M059J (cell line): ENCODE measurements at regions not wholly inside any gene's neighbourhood (a gene's known extent, or its start where the extent isn't known, plus 50 kb on each side); places are given as distances from the start of the nearest gene placed in this dataset.
"Not testable (repeated sequence)": the region's sequence is repeated elsewhere in the genome, so short reads cannot be mapped to it uniquely, and the experiment has no call there.

ENCODE experiments used
- DNase-seq: peaks from one replicate; pipeline ENCODE4 v3.0.0-alpha.2; 2012; ENCODE audit warnings: low read depth

DNA sequence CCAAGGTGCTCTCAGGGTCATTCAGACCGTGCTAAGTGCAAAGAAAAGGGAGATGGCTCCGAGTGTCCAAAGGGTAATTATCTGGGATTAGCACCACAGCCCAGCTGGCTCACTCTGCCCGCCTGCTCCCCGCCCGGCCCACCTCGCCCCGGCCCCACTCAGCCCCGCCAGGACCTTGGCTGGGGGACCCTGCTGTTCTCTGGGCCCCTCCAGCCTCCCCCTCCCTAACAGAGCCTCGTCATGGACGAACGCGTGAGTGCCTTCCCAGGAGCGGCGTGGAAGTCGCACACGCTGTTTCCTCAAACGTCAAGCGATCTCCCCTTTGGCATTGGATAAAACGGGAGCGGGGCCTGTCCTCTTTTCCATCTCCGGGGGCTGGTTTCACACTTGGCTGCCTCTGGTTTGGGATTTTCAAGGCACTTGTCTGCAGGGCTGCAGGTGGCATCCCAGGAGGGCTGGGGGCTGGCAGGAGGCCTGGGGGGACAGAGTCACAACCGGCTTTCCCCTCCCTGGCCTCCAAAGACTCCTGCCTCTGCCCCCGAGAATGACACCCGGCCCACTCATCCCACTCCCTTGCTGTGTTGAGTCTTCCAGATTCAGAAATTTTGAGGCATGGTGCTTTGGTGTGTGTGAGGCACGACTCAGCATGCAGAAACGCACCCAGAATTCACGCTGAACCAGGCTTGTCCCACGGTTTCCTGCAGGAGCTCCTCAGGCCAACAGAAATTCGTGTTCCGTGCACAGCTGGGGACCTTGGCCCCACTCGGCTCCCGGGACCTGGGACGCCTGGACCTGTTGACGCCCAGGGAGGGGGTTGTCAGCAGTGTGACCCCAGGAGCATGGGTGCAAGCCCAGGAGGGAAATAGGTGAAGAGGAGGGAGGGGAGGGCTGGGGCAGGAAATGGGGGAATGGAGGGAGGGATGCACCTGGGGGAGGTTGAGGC is 110.0 kb downstream of the PDGFA start:
- no peak for DNase-seq

DNA sequence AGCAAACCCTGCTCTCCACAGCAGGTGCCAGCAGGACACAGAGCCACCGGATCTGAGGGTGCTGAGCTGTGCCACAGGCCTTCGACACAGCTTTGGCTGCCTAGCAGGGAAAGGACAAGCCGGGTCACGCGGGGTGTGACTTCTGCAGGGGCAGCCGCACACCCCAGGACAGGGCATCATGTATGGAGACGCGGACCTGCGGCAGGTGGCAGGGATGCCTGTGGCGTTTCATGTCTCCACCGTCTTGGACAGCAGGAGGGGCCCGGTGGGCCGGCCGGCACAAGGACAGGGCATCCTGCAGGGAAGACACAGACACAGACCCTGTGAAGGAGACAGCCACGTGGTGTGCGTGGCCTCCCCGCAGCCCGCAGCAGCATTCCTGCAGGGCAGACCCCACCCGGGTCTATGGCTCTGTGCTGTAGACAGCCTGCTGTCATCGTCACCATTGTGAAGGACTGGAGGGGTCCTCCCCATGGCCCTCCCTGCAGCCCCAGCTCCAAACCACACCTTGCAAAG is 109.2 kb downstream of the PDGFA start:
- no peak for DNase-seq

DNA sequence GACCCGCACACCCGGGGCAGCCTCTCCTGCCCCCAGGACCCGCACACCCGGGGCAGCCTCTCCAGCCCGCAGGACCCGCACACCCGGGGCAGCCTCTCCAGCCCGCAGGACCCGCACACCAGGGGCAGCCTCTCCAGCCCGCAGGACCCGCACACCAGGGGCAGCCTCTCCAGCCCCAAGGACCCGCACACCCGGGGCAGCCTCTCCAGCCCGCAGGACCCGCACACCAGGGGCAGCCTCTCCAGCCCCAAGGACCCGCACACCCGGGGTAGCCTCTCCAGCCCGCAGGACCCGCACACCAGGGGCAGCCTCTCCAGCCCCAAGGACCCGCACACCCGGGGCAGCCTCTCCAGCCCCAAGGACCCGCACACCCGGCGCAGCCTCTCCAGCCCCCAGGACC is 108.5 kb downstream of the PDGFA start:
- DNase-seq, result not testable (repeated sequence)

DNA sequence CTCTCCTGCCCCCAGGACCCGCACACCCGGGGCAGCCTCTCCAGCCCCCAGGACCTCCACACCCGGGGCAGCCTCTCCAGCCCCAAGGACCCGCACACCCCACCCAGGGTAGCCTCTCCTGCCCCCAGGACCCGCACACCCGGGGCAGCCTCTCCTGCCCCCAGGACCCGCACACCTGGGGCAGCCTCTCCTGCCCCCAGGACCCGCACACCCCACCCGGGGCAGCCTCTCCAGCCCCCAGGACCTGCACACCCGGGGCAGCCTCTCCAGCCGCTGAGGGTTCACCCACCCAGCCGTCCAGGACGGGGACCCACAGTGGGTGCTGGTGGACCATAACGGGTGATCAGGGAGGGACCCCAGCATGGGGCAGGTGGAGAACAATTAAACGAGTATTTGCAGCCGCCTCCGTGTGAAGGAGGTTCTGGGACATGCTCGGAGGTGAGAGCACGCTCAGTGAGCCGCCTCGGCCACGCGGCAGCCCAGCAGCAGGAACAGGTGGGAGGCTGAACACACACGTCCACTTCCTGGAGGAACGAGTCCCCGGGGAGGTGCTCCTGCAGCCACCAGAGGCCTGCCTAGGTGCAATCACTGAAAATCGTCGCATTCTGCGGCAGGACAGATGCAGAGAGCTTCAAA is 107.9 kb downstream of the PDGFA start:
- DNase-seq, result no peak

DNA sequence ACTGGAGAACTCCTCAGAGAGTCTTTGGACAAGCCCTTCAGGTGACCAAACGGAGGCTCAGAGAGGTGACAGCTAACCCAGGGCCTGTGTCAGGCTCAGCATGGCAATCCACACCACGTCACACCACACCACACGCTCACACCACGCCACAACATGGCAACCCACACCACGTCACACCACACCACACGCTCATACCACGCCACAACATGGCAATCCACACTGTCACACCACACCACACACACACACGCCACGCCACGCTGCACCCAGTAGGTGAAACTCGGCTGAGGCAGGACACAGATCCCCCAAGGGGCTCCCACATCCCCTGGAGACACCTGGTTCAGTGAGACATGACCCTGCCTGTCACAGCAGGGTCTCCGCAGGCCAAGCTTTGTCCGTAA is 107.3 kb downstream of the PDGFA start:
- DNase-seq, result no peak

DNA sequence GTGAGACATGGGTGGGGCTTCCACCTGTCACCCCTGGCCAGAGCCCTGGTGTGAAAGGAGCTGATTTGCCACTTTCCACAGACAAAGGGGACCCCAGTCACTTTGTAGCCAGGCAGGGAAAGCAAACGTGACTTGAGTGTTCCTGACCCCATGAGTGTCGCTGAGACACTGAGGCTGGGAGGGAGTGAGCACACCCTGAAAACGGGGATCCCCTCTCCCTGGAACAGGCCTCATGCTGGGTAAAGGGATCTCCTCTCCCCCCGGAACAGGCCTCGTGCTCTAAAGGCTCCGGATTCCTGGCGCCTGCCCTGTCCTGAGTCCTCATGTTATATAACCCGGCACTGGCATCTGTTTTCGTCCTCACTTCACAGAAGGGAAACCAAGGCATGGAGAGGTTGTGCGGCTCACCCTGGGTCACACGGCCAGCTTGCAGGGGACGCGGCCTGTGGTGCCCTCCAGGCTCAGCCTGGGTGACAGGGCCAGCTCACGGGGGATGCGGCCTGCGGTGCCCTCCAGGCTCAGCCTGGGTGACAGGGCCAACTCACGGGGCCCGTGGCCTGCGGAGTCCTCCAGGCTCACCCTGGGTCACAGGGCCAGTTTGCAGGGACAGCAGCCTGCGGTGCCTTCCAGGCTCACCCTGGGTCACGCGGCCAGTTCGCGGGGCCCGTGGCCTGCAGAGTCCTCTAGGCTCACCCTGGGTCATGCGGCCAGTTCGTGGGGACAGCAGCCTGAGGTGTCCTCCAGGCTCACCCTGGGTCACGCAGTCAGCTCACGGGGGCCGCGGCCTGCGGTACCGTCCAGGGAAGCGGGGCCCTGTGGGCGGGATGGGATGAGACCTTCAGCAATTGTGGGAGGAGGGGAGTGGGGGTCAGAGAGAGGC is 104.7 kb downstream of the PDGFA start:
- DNase-seq, result no peak

DNA sequence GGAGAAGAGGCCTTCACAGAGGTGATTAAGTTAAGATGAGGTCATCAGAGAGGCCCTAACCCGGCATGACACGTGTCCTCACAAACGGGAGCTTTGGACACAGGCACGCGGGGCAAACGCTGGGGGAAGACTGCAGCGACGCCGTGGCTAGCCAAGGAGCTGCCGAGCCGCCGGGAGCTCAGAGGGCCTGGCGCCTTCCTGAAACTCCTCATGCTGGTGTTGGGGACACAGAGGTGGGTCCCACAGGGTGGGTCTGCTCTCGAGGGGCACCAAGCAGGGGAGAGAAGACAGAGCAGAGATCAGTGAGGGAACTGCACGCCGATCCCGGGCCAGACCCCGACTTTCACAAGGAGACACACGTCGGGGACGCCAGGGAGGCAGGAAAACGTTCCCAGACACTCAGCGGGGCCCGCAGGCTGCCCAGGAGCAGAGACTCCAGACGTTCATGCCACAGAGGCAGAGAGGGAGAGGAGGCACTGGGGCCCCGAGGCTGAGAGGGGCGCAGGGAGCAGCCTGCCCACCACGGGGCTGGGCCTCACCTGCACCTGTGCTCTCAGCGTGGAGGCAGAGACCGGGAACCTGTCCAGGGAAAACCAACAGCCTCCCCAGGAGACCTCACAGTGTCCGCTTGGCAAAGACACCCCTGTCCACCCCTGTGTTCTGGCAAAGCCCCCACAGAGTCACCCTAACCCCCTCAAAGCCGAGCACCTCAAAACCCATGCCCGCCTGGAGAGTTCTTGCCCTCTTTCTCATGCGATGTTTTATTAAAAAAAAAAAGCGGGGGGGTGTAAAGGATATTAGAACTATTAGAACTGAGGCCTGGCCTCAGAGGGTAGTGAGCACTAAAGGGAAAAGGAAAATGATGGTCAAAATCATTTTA is 103.8 kb downstream of the PDGFA start:
- DNase-seq, result no peak

DNA sequence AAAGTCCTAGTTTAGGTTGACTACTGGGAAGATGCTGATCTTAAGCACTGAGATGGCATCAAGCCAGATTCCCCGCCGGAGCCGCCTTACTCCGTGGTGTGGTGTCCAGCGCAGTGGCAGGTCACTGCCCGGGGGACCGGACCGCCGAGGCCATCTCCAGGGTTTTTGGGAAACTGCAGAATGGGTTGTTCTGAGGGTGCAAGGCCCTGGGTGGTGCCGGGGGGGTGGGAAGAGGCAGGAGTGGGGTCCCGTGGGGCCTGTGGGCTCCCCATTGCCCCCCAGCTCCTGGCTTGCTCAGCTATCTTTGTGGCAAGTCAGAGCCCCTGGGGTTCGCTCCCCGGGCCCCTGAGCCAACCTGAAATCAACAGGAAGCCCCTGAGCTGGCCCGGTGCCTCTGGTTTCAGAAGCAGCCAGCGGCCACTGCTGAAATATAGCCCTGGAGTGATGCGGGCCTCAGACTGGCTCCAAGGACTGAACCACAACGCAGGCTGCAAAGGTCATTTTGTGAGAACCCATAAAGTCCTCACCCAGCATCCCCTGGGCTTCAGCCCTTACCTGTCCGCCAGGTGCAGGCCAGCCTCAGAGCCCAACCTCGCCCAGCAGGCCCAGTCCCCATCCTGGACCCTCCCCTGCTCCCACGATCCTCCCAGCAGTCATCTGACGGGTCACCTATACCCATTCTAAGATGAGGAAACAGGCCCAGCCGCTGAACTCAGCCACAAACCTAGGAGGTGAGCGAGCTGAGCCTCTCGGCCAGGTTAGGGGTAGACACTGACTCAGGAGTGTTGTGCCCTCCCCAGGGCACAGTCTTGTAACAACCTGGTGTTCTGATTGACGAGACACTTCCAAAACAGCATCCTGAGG is 102.7 kb downstream of the PDGFA start:
- no peak for DNase-seq

DNA sequence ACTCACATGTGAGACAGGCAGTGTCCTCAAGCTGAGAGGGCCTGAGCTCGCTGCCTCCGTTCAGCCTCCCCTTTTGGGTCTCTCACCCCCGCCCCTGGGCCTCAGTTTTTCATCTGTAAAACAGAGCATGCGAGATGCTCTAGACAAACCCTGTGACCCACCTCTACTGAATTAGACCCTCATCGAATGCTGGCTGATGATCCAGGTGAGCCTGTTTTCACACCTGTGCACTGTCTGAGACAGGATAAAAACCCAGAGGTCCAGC is 102.1 kb downstream of the PDGFA start:
- DNase-seq, result no peak

DNA sequence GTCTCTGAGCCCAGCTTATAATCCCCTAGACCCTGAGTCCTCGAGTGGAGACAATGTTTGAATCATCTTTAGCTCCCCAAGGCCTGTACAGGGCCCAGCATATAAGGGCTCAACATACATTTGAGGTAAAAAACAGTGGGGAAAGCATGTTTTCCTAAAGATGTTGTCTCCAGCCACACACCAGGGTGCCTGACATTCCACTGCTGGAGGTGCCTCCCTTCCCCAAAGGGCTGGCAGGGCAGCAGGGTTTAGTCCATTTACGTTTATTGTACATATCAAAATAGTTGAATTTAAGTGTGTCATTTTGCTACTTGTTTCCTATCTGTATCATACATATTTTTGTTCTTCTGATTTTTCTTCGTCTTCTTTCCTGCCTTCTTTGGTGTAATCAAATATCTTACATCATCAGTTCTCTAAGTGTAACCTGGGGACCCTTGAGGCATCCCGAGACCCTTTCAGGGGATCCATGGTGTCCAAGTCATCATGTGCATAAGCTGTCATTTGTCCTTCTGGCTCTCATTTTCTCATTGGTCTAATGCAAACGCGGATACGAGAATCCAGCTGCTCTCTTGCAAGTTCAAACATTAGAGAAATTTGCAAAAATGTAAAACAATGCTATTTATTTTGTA is 101.6 kb downstream of the PDGFA start:
- no peak for DNase-seq

DNA sequence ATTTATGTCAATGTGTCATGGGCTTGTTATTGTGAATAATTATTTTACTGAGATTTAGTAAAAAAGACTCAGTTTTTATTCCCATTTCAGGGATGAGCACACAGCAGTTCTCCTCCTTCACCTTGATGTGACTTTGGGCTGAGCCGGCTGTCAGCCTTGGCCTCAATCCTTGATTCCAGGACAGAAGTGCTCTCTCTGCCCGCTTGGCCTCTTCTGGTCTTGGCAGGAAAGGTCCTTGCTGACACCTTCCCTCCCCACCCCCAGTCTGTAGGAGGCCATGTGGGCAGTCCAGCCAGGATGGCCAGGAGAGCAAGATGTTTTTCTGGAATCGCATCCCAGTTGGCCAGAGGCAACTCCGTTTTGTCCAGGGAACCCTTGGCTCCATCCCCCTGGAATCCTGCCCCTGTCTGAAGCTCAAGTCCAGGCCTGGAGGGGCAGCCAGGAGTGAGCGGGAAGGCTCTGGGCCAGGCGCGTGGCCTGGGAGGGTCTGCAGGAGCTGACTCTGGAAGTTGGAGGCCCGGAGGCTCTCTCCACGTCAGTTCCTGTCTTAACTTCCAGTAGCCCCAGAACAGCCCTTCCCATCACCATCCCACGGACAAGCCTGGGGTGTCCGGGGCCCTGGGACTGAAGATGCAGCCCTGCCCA is 100.9 kb downstream of the PDGFA start:
- no peak for DNase-seq

DNA sequence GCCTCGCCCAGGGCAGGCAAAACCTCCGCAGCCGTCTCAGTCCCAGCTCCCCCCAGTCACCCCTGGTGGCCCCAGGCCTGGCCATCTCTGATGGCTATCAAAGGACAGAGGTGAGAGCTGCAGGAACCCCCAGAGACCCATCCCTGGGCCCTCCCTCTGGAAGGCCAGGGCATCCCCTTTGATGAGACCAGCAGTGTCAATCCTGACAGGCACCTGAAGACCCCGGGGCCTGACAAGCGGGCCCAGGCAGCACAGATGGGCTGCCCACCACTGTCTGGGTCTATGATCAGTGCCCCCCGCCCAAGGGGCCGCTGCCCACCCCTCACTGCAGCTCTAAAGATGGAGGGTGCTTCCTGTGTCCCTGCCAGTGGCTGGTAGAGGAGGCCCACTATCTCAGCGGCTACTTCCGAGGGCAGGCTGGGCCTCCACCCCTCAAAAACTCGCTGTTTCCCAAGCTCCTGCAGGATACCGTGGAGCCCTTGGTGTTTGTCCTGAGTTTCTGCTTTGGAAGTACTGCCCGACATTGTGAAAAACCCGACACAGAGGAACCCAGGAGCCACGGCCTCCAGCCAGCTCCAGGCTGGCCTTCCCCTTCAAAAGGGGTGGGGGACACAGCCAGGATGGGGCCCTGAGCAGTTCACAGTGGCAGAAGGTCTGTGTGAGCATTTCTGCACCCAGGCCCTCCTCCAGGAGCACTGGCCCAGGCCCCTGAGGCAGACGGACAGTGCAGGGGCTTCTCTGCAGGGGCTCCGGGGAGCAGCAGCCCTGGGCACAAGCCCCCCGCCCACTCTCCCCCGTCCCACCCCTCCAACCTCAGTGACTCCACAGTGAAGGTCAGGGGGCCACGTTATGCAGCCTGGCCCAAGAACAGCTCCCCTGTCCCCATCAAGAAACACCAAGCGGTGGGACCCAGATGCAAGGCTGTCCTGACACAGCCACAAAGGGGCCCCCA is 99.2 kb downstream of the PDGFA start:
- no peak for DNase-seq

DNA sequence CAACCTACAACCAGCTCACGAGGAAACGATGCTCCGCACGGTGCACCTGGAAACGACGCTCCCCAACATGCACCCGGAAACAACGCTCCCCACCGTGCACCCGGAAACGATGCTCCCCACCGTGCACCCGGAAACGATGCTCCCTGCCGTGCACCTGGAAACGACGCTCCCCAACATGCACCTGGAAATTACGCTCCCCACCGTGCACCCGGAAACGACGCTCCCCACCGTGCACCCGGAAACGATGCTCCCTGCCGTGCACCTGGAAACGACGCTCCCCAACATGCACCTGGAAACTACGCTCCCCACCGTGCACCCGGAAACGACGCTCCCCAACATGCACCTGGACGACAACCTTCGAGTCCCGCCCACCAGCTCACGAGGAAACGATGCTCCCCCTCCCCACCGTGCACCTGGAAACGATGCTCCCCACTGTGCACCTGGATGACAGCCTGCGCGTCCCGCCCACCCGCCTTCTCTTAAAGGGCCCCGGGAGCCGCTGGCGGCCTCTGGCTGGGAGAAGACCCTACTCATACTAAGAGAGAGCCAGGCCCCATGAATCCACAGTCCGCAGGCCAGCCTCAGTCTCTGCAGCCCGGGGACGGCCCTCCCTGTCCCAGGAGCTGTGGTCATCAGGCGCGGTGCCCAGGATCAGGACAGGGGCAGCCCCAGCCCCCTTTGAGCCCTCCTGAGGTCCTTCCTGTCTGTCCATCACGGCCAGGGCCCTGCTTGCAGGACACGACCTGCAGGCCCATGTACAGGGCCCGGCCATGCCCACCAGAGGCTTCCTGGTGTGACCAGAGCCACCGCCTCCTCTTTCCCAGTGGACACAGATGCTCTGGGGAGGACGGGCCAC is 98.3 kb downstream of the PDGFA start:
- no peak for DNase-seq

DNA sequence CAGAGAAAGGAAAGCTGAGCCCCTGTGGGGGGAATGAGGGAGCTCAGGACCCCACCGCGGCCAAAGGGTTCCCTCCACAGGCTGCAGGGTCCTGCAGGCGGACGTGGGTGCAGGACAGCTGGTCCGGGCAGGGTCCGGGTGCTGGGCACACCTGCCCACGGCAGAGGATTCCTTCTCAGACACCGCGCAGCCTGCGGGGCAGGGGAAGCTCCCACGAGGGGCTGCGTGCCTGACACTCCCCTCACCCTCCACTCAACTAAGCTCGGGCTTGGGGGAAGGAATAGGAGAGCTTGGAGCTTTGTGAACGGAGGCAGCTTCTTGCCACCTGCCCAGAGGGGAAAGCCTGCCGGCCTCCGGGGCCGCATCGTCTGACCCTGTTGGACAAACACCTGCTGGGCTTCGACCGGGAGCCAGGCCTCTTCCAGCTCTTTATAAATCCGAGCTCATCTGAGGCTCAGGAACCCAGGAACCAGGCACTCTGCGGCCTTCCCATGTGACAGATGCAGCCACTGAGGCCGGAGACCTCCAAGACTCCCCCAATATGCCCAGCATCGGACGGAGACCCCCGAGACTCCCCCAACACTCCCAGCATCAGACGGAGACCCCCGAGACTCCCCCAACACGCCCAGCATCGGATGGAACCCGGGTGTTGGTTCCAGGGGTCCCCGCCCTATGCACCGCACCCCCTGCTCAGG is 97.3 kb downstream of the PDGFA start:
- DNase-seq, result no peak

DNA sequence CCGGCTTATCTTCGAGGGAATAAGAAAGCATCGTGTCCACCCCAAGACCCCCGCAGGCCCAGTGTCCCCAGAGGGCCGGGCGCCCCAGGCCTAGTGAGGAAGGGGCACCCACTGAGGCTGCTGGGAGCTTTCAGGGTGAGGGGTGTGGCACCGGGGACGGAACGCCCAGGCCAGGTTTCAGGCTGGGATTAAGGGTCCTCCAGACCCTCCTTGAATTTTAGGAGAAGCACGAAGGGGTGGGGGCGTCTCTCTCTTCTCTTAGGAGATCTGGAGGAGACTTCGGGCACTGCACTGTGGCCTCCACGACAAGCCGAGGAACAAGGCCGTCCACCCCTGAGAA is 96.8 kb downstream of the PDGFA start:
- DNase-seq, result no peak

DNA sequence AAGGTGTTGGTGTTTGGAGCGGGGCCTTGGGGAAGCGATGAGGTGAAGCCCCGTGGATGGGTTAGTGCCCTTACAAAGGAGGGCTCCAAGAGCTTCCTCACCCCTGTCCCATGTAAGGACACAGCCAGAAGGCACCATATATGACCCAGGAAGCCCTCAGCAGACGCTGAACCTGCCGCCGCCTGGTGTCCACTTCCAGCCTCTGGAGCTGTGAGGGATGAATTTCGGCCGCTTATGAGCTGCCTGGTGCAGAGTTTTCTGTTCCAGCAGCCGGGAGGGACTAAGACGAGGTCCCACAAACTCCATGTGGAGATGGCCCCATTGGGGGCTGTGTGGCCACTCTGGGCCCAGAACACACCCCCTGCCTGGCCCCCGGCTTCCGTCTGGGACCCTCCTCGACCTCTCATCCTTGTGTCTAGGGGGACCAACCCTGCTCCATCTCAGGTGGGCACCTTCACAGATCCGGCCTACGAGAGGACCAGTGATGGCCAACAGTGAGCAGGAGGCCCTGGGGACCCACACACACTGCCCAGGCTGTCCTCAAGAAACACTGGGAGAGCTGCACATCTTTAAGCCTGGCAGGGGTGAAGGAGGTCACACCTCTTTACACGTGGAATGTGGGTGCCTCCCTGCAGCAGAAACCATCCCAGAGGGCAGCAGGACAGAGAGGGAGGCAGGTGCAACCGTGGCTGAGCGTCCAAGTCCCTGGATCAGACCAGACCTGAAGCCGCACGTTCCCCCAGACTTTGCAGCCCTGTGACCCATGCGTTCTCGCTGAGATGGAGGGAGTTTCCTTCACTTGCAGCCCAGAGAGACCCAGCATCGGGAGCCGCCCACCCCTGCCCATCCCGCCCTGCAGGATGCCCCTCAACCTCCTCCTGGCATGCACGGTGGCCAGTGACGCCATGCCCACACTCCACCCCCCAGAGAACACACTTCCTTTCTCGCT is 96.1 kb downstream of the PDGFA start:
- no peak for DNase-seq
